HG03354 (cell line): ENCODE measurements at regions not wholly inside any gene's neighbourhood (a gene's known extent, or its start where the extent isn't known, plus 50 kb on each side); places are given as distances from the start of the nearest gene placed in this dataset.

ENCODE experiments used
- ATAC-seq: cut with Tn5 transposase; IDR thresholded peaks from one replicate; pipeline ENCODE4 v1.9.1; 2021; ENCODE audit warnings: mild to moderate bottlenecking; ENCODE audit not compliant: unreplicated experiment, poor library complexity, severe bottlenecking

DNA sequence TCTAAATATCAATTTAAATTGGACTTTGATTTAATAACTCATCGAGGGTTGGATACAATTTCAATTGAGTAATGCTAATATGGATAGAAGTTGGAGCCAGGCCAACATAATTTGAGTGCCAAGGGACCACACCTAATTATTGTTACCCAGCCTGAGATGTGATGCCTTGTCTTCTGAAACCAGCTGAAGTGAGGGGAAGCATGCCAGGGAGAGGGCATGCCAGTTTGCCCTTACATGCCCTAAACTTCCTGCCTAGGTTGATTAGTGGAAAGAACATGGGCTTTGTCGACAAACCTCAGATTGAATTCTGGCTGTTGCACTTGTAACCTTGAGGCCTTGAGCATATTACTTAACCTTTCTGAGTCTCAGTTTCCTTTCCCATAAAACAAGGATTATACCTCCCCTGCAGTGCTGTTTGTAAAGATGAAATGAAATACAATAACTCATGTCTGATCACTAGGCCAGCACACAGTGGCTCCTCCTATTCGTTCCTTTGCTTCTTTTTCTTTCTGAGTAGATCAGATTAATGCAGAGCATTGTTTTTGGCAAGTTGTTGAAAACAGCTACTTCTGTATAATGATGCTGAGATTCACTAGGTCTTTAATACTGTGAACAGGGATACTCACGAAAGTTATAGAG lies 412.8 kb downstream of the TLE4 start:
- no peak for ATAC-seq

DNA sequence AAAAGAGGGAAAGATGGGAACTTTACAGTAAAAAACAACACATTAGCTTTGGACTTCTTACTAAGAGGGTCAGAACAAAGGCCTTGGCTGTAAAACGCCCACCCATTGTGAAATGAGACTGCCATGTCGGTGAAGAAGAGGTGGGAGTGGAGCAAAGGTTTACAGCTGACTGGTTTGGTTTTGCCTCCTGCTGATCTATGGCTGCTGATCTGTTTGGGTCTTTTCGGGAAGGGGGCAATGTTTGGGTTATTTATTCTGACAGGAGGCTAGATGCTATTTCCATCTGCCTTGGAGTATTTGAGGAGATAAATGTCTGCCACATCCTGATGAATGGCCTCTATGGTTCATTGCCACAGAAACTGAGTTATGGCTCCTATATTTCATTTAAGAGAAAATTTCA lies 408.7 kb downstream of the TLE4 start:
- ATAC-seq, result no peak

DNA sequence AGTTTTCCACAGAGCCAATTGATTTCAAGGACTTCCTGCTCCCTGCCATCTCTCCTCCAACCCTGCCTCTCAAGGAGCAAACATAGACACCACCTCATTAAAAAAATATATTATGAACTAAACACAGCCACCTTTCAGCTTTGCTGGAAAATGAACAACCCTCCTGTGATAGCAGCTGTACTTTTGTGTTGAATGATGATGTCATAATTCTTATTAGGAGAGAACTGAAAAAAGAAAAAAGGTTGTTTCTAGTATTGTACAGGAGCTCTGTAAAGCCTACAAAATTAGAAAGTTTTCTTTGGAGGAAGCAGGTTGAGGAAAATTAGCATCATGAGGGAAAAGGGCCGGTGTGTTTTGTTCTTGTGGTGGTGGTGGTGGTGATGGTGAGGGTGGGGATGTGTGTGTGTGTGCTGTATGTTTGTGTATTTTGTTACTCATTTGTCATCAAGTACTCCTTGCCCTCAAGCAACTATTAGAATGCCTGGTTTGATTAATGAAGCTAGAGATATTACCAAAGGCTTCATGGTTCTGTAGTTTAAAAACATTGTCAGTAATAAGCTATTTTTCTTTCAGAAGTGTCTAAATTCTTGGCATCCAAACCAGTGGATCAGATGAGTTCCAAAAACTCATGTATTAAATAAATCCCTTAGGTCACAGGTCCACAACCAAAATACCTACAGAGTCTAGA lies 405.9 kb downstream of the TLE4 start:
- ATAC-seq, result no peak

DNA sequence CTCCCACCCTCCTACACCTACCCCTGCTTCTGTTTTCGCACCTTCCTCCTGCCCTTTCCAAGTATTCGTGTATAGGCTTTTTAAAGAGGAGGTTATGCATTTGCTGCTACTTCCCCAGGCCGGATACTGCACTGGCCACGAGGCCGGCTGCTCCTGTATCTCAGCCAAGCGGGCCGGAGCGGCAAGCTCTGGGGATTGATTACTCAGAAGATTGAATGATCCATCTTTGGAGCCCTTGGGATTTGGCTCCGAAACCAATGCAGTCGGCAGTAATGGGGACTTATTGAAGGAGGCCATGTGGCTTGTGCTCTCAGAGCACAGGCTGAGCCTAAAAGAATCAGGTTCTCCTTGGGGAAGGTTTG lies 405.3 kb downstream of the TLE4 start:
- no peak for ATAC-seq

DNA sequence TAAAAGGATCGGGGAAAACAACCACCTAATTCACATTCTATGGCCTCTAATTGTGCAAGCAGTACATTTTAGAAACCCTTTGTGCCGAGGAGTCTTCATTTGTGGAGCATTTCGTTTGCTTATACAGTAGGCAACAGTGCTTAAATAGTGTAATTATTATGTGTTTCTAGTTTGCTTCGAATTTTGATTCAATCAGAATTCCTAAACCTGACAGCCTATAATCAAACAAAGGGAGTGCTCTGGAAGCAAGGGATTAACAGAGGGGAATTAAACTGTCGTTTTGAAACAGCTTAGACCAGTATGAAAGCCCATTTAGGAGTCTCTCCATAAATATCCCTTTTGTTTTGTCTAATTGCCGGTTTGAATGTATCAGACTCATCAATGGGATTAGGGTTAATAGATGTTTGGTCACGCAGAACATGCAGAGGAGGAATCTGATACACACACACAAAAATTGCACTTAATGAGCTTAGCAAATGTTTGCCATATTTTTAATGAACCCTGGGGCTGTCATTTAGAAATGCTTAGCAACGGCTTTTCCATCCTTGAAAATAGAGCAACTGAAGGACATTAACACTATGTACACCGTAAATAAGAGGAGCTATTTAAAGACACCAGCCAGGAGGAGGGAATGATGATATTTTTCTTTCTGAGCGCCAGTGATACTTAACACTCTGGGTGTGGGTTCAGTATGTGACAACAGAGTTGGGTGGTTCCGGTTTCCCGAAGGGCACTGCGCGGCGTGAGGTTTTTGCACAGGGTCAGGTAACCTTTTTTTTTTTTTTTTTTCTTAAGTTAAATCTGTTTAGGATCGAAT lies 404.7 kb downstream of the TLE4 start:
- no peak for ATAC-seq

DNA sequence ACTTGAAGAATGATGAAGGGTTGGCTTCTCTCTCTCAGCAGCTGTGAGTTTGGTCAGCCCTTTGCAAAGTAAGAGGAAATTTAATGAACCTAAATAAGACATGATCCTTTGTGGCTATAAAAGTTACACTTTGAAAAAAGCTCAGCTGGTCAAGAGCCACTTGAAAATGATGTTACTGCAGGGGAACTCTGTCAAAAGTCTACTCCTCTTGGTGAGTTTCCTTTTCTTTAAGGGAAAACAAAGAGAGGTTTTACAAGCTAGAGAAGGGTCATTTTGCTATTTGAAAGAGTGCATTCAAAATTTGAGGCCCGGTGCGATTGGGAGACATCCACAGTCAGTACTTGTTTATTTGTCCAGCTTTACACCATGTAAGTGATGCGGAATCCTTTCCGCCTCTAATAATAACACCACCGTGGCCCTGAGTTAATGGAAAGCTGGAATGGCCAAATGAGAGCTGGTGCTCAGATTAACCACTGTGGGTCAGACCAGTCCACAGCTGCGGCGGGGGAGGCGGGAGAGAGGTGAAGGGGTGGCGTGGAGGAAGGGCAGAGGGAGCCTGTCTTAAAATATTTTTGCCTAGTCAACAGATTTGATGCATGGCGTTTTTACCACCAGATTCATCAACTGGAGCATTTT lies 404.0 kb downstream of the TLE4 start:
- no peak for ATAC-seq

DNA sequence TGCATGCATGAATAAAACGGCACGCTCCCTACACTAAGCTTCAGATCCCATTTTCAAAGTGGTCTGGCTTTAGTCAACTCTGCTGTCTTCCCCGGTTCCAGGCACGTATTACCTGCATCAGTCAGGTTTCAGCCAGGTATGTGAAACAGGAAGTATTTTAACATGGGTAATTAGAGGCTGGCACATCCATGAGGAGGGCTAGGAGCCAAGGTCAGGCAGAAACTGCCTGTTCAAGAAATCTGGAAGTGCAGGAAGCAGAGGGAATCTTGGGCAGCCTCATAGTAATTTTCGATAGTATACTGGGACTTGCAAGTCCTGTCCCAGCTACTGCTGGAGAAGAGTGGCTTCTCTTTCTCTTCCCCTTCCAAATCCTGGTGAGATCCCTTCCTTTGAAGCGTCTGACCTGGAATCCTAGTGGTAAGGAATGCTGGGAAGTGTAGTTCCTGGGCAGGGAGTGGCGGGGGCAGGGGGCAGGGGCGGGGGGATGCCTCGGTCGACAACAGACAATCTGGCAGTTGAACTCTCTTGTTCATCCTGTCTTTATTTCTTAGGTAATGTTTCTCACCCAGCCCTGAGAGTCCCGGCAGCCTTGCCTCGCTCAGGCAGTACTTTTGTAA lies 403.1 kb downstream of the TLE4 start:
- ATAC-seq, result no peak

DNA sequence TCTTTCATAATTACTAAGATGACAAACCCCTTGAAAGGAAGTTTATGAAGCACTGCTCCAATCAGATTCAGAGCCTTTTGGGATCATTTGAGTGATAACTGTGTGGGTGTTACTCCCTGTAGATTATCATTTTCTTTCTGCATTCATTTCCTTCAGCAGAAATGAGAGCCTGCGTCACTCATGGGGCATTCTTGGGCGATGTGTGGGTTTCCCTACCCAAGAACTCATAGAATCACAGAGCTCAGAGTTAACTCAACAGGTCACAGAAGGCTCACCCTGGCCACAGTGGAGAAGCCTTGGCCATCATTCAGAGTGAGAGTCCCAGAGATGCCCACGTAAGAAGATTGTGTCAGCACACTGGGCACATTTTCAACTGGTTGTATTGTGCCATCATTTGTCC lies 401.9 kb downstream of the TLE4 start:
- no peak for ATAC-seq

DNA sequence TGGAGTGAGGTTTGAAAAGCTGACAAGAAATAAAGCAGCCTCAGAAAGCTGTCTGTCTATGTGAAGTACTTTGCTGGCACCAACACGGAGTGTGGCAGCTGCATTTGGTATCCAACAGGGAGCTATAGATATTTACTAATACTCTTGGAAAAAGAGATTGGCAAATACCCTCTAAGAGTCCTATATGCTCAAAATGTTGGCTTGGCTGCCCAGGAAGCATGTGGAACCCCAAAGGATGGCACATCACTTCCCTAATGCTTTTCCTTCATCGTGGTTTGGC lies 398.3 kb downstream of the TLE4 start:
- no peak for ATAC-seq

DNA sequence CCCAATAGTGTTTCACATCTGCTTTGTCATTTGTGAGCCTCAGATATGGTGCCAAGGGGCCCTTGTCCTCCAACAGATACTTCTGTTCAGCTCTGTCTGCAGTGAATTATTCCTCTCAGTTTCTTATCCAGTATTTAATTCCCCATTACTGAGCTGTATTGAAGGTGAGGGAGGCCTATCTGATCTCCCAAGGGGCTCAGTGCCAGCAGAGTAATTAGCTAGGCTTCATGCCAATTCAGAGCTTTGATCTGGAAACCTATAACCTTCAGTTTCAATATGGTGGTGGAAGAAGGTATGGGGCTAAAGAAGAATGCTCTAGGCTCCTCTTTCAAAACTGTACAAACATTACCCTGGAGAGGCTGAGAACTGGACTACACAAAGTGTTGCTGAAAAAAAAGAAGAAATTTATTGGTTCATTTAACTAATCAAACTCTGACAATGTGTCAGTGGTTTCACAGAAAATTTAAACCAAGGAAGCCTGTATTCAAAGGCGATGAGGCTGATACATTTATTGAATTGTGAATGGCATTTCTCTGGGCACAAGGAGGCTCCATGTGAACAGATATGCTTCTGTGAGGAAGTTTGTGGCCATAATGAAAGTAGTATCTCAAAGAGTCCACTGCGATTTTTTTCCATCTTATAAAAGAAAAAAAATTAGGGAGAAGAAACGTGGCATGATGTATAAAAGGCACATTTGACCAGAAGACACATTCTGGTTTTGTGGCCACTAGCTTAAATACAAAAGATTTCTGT lies 397.8 kb downstream of the TLE4 start:
- ATAC-seq, result no peak

DNA sequence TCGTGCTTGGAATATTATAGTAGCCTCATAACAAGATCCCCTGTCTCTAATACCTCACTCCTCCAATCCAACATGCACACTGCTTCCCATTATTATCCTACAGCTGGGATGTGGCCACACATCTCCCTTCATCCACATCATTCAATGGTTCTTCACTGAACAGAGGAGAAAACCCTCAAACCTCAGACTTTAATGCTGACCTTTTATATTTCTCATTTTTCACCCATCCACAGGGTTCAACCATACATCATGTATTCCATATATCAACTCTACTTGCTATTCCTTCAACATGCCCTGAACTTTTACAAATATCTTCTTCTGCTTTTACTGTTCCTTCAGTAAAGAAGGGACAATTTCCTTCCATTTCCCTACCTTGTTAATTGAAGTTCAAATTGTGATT lies 396.8 kb downstream of the TLE4 start:
- no peak for ATAC-seq

DNA sequence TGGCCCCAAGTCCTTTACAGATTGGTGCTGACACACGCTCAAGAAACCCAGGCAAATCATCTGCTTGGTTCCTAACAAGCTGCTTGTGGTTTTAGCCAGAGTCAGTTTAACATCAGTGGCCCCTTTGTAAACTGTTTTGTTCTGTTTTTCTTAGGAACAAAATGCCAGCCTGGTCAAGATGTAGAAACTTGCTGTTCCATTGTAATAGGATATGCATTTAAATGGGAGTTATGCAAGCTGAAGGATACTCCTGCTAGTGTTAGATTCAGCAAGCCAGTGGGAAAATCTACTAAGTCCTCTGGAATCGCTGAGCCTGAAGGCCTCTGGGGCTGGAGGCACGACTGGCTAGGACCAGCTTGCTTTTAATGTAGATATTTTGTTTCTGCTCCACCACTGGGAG lies 391.1 kb downstream of the TLE4 start:
- ATAC-seq, result no peak

DNA sequence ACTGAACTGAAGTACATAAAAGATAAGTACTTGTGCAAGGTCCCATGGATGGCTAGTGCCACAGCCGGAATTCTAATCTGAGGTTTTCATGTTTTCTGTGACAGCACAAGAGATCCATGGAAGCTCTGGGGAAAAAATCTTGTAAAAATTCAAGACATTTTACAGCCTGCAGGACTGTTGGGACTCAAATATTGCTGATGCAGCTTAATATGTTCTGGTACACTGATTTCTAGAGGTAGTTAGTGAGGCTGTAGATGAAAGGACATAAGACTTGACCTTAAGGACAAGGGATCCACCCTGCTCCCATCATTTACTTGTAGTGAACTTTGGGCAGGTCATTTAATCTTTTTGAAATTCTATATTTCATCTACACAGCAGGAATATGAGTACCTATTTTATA lies 390.4 kb downstream of the TLE4 start:
- no peak for ATAC-seq

DNA sequence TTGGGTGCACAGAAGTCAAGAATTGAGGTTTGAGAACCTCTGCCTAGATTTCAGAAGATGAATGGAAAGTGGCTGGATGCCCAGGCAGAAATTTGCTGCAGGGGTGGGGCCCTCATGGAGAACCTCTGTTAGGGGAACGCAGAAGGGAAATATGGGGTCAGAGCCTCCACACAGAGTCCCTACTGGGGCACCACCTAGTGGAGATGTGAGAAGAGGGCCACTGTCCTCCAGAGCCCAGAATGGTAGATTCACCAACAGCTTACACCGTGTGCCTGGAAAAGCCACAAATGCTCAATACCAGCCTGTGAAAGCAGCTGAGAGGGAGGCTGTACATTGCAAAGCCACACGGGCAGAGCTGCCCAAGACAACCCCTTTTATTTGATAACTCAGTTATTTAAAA lies 383.5 kb downstream of the TLE4 start:
- ATAC-seq, result no peak

DNA sequence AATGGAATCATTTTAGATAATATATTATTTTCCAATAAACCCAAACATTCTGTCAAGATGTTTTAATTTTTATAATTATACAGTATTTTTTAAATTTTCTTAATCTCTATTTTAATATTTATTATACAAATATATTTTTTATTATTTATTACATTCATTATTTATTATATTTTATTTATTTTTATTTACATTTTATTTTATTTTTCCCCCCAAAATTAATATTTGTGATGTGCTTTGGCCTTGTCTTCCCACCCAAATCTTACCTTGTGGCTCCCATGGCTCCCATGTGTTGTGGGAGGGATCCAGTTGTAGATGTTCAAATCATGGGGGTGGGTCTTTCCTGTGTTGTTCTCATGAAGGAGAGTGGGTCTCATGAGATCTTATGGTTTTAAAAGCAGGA lies 382.1 kb downstream of the TLE4 start:
- no peak for ATAC-seq

DNA sequence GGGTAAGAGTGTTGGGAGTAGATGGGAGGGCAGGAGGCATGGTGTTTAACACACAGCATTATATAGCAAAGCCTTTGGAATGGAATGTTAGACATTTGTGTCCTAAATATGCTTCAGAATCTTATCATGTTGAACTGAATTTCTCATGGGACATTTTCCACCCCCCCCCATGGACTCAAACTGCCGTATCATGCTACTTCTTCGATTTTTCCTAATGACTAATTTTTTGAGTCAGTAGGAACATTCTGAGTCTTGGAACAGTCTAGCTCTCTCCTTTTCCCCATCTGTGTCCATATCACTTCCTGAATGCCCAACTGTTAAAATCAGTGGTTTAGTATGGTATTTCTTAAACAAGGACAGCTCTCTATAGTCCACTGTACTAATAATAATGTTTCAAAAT lies 380.6 kb downstream of the TLE4 start:
- ATAC-seq, result no peak

DNA sequence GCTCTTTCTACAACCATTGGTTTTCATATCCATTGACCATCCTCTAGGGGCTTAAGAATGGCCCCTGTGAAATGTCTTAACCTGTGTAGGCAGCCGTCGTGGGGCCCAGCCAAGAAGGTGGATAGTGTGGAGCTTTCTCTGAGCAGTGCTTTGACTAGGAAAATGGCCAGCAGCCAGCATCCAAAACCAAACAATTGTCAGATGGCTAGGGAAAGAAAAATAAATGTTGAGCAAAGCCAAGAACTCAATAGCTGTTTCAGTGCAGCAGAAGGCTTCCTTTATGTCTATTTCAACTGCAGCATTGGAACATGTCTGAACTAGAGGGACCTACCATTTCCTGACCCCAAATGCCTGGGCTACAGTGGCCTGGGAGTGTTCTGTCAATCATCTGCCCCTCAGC lies 374.9 kb downstream of the TLE4 start:
- no peak for ATAC-seq

DNA sequence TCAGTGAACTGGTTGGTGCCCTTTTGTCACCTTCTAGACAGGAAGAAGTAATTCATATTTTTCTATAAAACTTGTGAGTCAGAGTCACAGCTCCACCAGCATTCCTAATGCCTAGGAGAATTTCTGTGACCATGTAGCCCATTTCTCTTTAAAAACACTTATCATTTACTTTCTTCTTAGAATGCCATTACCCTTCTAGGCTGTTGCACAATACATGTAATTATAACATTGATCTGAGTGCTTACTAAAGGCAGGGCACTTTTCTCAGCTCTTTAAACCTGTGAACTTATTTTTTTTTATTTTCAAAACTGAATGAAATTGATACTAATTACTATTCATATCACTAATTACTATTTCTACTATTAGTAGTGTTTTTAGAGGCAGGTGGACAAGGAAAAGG lies 373.7 kb downstream of the TLE4 start:
- no peak for ATAC-seq

DNA sequence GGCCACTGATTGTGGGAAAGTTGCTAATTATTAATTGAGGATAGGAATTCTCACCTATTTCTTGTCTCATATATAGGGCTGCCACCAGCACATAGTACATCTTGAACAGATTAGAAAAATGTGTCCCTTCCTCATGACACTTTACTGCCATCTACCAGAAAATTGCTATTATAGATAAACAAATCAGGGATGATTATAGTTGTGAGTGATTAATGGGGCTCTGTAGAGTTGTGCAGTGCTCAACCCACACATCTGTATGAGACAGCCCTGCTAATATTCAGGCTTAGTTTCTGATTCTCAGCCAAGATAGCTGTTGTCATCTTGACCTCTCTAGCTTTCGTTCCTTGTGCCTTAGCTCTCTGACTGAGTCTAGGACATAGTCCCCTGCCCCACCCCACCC lies 373.3 kb downstream of the TLE4 start:
- no peak for ATAC-seq

DNA sequence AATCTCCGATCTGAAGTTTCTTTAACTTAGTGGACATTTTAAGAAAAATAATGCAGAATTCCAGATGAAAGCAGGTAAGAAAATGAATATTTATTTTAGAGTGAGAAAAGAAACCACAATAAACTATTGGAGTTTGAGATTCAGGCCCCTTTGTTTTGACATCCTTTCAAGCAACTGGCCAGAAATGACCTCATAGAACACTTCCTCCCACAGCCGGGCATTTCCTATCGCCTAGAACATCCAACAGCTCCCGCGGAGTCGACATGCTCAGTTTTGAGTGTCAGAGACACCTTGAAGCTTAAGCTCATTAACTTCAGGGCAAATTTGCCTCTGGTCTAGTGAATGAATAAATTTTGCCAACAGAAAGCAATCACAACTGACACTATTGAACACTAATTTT lies 369.2 kb downstream of the TLE4 start:
- ATAC-seq, result no peak
